Vagina (tissue), 2 donors: ENCODE measurements at regions not wholly inside any gene's neighbourhood (a gene's known extent, or its start where the extent isn't known, plus 50 kb on each side); places are given as distances from the start of the nearest gene placed in this dataset.

Source experiments
- DNase-seq, 2 donors: peaks; one replicate each; pipeline ENCODE4 v3.0.0-alpha.2; 2017; ENCODE audit errors: extremely low spot score in 2 of 2
- H3K27ac ChIP-seq: fragments of 200-600 bp; sonication (generic); one replicate; pipeline ENCODE4 v1.5.1; 2019
- H3K27me3 ChIP-seq: fragments of 200-600 bp; sonication (generic); one replicate; pipeline ENCODE4 v1.5.1; 2019
- H3K36me3 ChIP-seq, 2 donors: fragments of 200-600 bp; sonication (generic); one replicate each; pipeline ENCODE4 v1.5.1; 2017 to 2019
- H3K4me1 ChIP-seq: fragments of 200-600 bp; sonication (generic); one replicate; pipeline ENCODE4 v1.5.1; 2019
- H3K4me3 ChIP-seq, 2 donors: fragments of 200-600 bp; sonication (generic); 1 replicate in 1 of 2; 2 replicates in 1 of 2; pipeline ENCODE4 v1.5.1; 2016 to 2019
- H3K9me3 ChIP-seq: fragments of 200-600 bp; sonication (generic); one replicate; pipeline ENCODE4 v1.5.1; 2019
- CTCF ChIP-seq, 3 experiments: fragments of 450-650 bp in 2 of 3; fragments of 200-600 bp in 1 of 3; sonication (generic) in 1 of 3; IDR thresholded peaks; one replicate each; pipeline ENCODE4 v1.5.1; 2017 to 2019; ENCODE audit warnings: antibody characterized with exemption in 3 of 3, mild to moderate bottlenecking in 2 of 3, moderate library complexity in 2 of 3
- POLR2A ChIP-seq, 2 donors: fragments of 450-650 bp; IDR thresholded peaks; one replicate each; pipeline ENCODE4 v1.6.1; 2017; ENCODE audit warnings: antibody characterized with exemption in 2 of 2, mild to moderate bottlenecking in 2 of 2, moderate library complexity in 2 of 2
- POLR2AphosphoS5 ChIP-seq, 2 donors: sonication (generic); formaldehyde crosslinking; IDR thresholded peaks; one replicate each; pipeline ENCODE4 v1.9.0; 2017; ENCODE audit warnings: antibody characterized with exemption in 2 of 2, mild to moderate bottlenecking in 2 of 2, low read depth in 1 of 2; ENCODE audit not compliant: insufficient read depth in 1 of 2
- intact Hi-C: fragments of 100-400 bp; cut with DNase I; formaldehyde crosslinking; loops from one replicate; pipeline ENCODE4 v1.15.1; 2023

- Histone ChIP-seq H3K27me3 (no peaks in the 10 kb centered on the region), H3K4me3 (no peak overlapping the region), H3K9me3 (no peaks in the 10 kb centered on the region), H3K4me1 (peaks cover 15% of the 10 kb centered on the region), H3K27ac (no peak overlapping the region), H3K36me3 (no peaks in the 10 kb centered on the region)
- peak; percentile 58 to 79 for DNase-seq
- TF ChIP-seq POLR2AphosphoS5 (IDR thresholded peaks at IDR 0.05; ENCODE audit: insufficient read depth in 1 of 2, low read depth in 1 of 2) (no peak), POLR2A (IDR thresholded peaks at IDR 0.05) (no peak), CTCF (IDR thresholded peaks at IDR 0.05) (no peak)
- intact Hi-C loops, result no loop called here
These were observed 92.9 kb downstream of the ANKRD60 start for GRCh38 chr20:58135441-58136148.

GRCh38 chr20:58133020-58133808, 95.2 kb downstream of the ANKRD60 start:
- peak in 1 of 2 donors; percentile 58 for DNase-seq
- Histone ChIP-seq H3K4me3 (no peak overlapping the region), H3K9me3 (no peaks in the 10 kb centered on the region), H3K27me3 (no peaks in the 10 kb centered on the region), H3K36me3 (no peaks in the 10 kb centered on the region), H3K4me1 (peaks cover 16% of the 10 kb centered on the region), H3K27ac (peak overlapping the region; percentile 24)
- no peak for TF ChIP-seq POLR2AphosphoS5 (IDR thresholded peaks at IDR 0.05; ENCODE audit: insufficient read depth in 1 of 2, low read depth in 1 of 2)
- no peak for TF ChIP-seq CTCF (IDR thresholded peaks at IDR 0.05)
- TF ChIP-seq POLR2A (IDR thresholded peaks at IDR 0.05), result no peak
- intact Hi-C loops, result no loop called here

GRCh38 chr20:58131551-58132142, 96.8 kb downstream of the ANKRD60 start:
- DNase-seq, result peak in 1 of 2 donors; percentile 32
- TF ChIP-seq POLR2AphosphoS5 (IDR thresholded peaks at IDR 0.05; ENCODE audit: insufficient read depth in 1 of 2, low read depth in 1 of 2) (no peak), POLR2A (IDR thresholded peaks at IDR 0.05) (no peak), CTCF (IDR thresholded peaks at IDR 0.05) (no peak)
- peak overlapping the region; percentile 13 for H3K27ac ChIP-seq
- intact Hi-C loops, result no loop called here
- no peaks in the 10 kb centered on the region for H3K36me3 ChIP-seq
- H3K9me3 ChIP-seq, result no peaks in the 10 kb centered on the region
- H3K4me3 ChIP-seq, result no peak overlapping the region
- H3K27me3 ChIP-seq, result no peaks in the 10 kb centered on the region
- peaks cover 16% of the 10 kb centered on the region for H3K4me1 ChIP-seq

GRCh38 chr20:58131151-58131550, 97.3 kb downstream of the ANKRD60 start:
- no peaks in the 10 kb centered on the region for H3K27me3 ChIP-seq
- peaks cover 16% of the 10 kb centered on the region for H3K4me1 ChIP-seq
- DNase-seq, result no peak
- intact Hi-C loops, result no loop called here
- no peaks in the 10 kb centered on the region for H3K9me3 ChIP-seq
- H3K27ac ChIP-seq, result peak overlapping the region; percentile 13
- H3K36me3 ChIP-seq, result no peaks in the 10 kb centered on the region
- H3K4me3 ChIP-seq, result no peak overlapping the region
- TF ChIP-seq POLR2A (IDR thresholded peaks at IDR 0.05) (no peak), CTCF (IDR thresholded peaks at IDR 0.05) (no peak), POLR2AphosphoS5 (IDR thresholded peaks at IDR 0.05; ENCODE audit: insufficient read depth in 1 of 2, low read depth in 1 of 2) (no peak)
